Fibroblast of lung (primary cell): ENCODE measurements at regions not wholly inside any gene's neighbourhood (a gene's known extent, or its start where the extent isn't known, plus 50 kb on each side); places are given as distances from the start of the nearest gene placed in this dataset.
A peak's percentile ranks its signal among the peaks of the same experiment; 100 is the strongest.

Source experiments
- DNase-seq, 2 donors: peaks; one replicate each; pipeline versions ENCODE4 v3.0.0 to v3.0.0-alpha.2; 2010; ENCODE audit warnings: low read depth in 2 of 2
- H2AFZ ChIP-seq: 2 replicates; pipeline ENCODE4 v1.5.1; 2012; ENCODE audit warnings: low read length, control low read depth, inconsistent platforms
- H3K27ac ChIP-seq: 2 replicates; pipeline ENCODE4 v1.5.1; 2011; ENCODE audit warnings: low read length, control low read depth; ENCODE audit not compliant: insufficient read depth
- H3K27me3 ChIP-seq: 2 replicates; pipeline ENCODE4 v1.5.1; 2011; ENCODE audit warnings: mild to moderate bottlenecking, low read length; ENCODE audit not compliant: control insufficient read depth, insufficient read depth
- H3K36me3 ChIP-seq: 2 replicates; pipeline ENCODE4 v1.5.1; 2011; ENCODE audit warnings: low read length; ENCODE audit not compliant: control insufficient read depth, insufficient read depth
- H3K4me1 ChIP-seq: 2 replicates; pipeline ENCODE4 v1.5.1; 2011; ENCODE audit warnings: low read length; ENCODE audit not compliant: control insufficient read depth, insufficient read depth; ENCODE audit errors: extremely low read depth
- H3K4me2 ChIP-seq: 2 replicates; pipeline ENCODE4 v1.5.1; 2011; ENCODE audit warnings: low read length, control low read depth; ENCODE audit not compliant: insufficient read depth; ENCODE audit errors: extremely low read depth
- H3K4me3 ChIP-seq, 4 experiments: fragments of 200-600 bp in 1 of 4; sonication (generic) in 1 of 4; replicated peaks in 1 of 4; 2 replicates each; pipeline ENCODE4 v1.5.1; 2011 to 2016; ENCODE audit warnings: low read length in 4 of 4, low read depth in 3 of 4, mild to moderate bottlenecking in 3 of 4, control low read depth in 2 of 4, inconsistent platforms in 1 of 4, mixed read lengths in 1 of 4; ENCODE audit not compliant: insufficient read depth in 1 of 4; ENCODE audit errors: control extremely low read depth in 1 of 4
- H3K79me2 ChIP-seq: 2 replicates; pipeline ENCODE4 v1.5.1; 2012; ENCODE audit warnings: mild to moderate bottlenecking, low read length, inconsistent platforms; ENCODE audit not compliant: control insufficient read depth, insufficient read depth
- H3K9ac ChIP-seq: 2 replicates; pipeline ENCODE4 v1.5.1; 2011; ENCODE audit warnings: mild to moderate bottlenecking, low read length, control low read depth; ENCODE audit not compliant: insufficient read depth
- H3K9me3 ChIP-seq: 2 replicates; pipeline ENCODE4 v1.5.1; 2012; ENCODE audit warnings: low read depth, low read length; ENCODE audit not compliant: control insufficient read depth, insufficient read depth
- H4K20me1 ChIP-seq: 2 replicates; pipeline ENCODE4 v1.5.1; 2011; ENCODE audit warnings: low read length; ENCODE audit not compliant: control insufficient read depth, insufficient read depth; ENCODE audit errors: extremely low read depth
- CTCF ChIP-seq, 2 donors: IDR thresholded peaks in 1 of 2; conservative IDR thresholded peaks in 1 of 2; 1 replicate in 1 of 2; 2 replicates in 1 of 2; pipeline ENCODE4 v1.5.1; 2011 to 2012; ENCODE audit warnings: low read length in 2 of 2, control low read depth in 1 of 2, inconsistent platforms in 1 of 2, low read depth in 1 of 2, mild to moderate bottlenecking in 1 of 2
- EZH2 ChIP-seq: IDR thresholded peaks from 2 replicates; pipeline ENCODE4 v1.5.1; 2012; ENCODE audit warnings: low read length, control low read depth, mild to moderate bottlenecking; ENCODE audit errors: missing control alignments

- Histone ChIP-seq H3K9me3 (no peaks in the 10 kb centered on the region), H3K27ac (no peak overlapping the region), H3K9ac (no peak overlapping the region), H3K79me2 (no peaks in the 10 kb centered on the region), H3K27me3 (no peaks in the 10 kb centered on the region), H3K4me2 (no peak overlapping the region), H4K20me1 (no peaks in the 10 kb centered on the region), H2AFZ (no peak overlapping the region), H3K4me3 (no peak overlapping the region), H3K4me1 (no peaks in the 10 kb centered on the region), H3K36me3 (no peaks in the 10 kb centered on the region)
- no peak for TF ChIP-seq CTCF (conservative IDR thresholded peaks at IDR 0.05 in 1 of 2, IDR thresholded peaks at IDR 0.05 in 1 of 2; ENCODE audit: low read depth in 1 of 2, low read length in 2 of 2)
- DNase-seq = no peak
Observed at GRCh38 chr6:68476611-68477010, 158.5 kb upstream of the ADGRB3 start.

- Histone ChIP-seq H4K20me1 (no peaks in the 10 kb centered on the region), H3K36me3 (no peaks in the 10 kb centered on the region), H3K27me3 (no peaks in the 10 kb centered on the region), H3K4me2 (no peak overlapping the region), H3K79me2 (no peaks in the 10 kb centered on the region), H3K4me1 (no peaks in the 10 kb centered on the region), H3K9ac (no peak overlapping the region), H2AFZ (no peak overlapping the region), H3K27ac (no peak overlapping the region), H3K9me3 (no peaks in the 10 kb centered on the region), H3K4me3 (no peak overlapping the region)
- TF ChIP-seq EZH2 (no peak), CTCF (conservative IDR thresholded peaks at IDR 0.05 in 1 of 2, IDR thresholded peaks at IDR 0.05 in 1 of 2; ENCODE audit: low read depth in 1 of 2, low read length in 2 of 2) (no peak)
- peak in 1 of 2 donors; percentile 33 for DNase-seq
Observed at GRCh38 chr6:68473433-68474210, 161.5 kb upstream of the ADGRB3 start.

GRCh38 chr6:68468244-68468884 lies 166.7 kb upstream of the ADGRB3 start:
- H2AFZ ChIP-seq = no peak overlapping the region
- TF ChIP-seq CTCF (conservative IDR thresholded peaks at IDR 0.05 in 1 of 2, IDR thresholded peaks at IDR 0.05 in 1 of 2; ENCODE audit: low read depth in 1 of 2, low read length in 2 of 2) (peak; percentile 10 to 49), EZH2 (no peak)
- no peaks in the 10 kb centered on the region for H4K20me1 ChIP-seq
- H3K4me2 ChIP-seq = no peak overlapping the region
- no peaks in the 10 kb centered on the region for H3K36me3 ChIP-seq
- H3K4me1 ChIP-seq = no peaks in the 10 kb centered on the region
- no peaks in the 10 kb centered on the region for H3K27me3 ChIP-seq
- H3K27ac ChIP-seq = no peak overlapping the region
- DNase-seq = peak in 1 of 2 donors; percentile 38
- H3K4me3 ChIP-seq = no peak overlapping the region
- no peaks in the 10 kb centered on the region for H3K79me2 ChIP-seq
- no peaks in the 10 kb centered on the region for H3K9me3 ChIP-seq
- H3K9ac ChIP-seq = no peak overlapping the region
